GM18498 (cell line): ENCODE measurements at regions not wholly inside any gene's neighbourhood (a gene's known extent, or its start where the extent isn't known, plus 50 kb on each side); places are given as distances from the start of the nearest gene placed in this dataset.

ENCODE experiments used
- ATAC-seq: cut with Tn5 transposase; IDR thresholded peaks from one replicate; pipeline ENCODE4 v1.9.1; 2021; ENCODE audit warnings: mild to moderate bottlenecking, moderate library complexity; ENCODE audit not compliant: unreplicated experiment

DNA sequence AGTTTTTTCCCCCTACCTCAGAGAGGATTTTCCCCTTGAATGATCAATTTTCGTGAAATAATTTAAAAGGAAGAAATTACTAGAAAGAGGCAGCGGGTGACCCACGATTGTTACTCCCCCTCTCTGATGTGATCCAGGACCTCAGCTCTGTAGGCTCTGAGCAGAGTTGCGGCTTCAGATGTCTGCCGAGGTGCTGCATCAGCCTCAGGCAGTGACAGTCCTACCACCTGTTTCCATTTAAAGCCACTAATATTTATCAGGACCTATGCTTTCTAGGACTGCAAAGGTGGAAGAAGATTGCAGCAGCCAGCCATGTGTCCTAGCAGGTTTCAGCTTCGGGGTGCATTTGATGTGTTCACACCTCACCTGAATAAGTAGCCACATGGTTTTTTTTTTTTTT, 294.8 kb upstream of the C2CD4B start:
- ATAC-seq, result no peak

DNA sequence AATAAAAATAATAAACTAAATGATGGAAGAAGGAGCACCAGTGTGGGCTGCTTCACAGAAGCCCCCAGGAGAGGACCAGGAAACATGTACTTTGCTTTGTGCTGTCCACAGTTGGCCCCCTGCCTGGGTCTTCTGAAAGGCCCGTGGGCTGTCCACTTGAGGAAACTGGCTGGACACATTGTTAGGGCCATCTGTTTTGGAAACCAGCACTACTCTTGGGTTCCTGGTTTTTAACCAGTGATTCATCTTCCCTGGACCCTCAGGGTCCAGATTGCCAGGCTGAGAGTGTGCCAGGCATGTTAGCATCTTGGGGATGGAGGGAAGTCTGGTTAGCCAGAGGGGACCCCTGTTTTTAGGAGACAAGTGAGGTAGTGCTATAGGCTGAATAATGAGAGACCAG, 297.2 kb upstream of the C2CD4B start:
- no peak for ATAC-seq

DNA sequence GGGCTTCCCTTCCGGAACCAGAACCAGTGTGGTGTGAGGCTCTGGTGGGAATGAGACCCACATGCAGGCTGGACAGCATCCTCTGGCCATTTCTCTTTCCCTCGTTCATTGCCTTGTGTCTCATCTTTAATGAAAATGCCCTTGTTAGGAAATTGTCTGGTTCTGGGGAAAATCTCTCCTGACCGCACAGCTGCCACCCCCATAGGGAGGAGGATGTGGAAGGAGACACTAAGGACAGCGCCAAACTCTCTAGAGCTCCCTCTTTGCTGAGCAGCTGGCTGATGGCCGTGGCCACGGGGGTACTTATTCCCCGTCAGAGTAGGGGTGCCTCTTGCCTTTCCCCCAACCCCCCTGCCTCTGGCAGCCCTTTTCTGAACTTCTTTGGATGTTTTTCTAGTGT, 297.6 kb upstream of the C2CD4B start:
- no peak for ATAC-seq

DNA sequence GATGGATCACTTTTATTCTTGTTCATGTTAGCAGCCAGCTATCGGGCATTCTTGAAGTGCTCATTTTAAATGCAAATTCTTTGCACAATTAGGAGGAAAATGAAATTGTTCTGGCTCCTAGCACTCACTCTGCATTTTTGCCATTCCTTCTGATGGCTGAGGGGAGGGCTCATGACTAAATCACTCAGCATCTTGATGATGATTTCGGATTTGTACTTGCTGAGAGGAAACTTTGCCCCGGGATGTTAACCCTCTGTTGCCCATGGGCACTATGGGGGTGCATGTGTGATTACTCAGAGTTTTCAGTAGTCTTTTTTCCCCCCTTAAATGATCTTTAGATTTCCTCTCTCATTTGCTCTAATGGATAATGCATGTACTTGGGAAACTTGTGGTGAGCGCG, 299.6 kb upstream of the C2CD4B start:
- ATAC-seq, result no peak

DNA sequence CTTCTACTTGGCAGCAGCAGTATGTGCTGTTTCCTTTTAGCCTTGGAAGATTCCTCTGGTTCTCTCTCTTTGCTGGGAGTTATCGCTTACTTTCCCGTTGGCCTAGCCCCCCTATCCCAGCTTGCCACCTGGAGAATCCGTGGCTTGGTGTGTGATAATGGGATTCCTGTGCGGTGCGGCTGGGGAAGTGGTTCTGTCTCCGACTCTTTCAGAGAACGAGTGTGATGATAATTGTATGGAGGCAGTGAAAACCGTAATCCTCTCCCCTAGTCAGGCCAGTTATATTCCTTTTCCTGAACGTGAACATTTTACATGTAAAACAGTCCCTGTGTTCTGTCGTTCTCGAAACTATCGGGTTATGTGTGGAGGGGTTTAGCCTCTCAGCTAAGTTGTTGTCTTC, 300.1 kb upstream of the C2CD4B start:
- no peak for ATAC-seq

DNA sequence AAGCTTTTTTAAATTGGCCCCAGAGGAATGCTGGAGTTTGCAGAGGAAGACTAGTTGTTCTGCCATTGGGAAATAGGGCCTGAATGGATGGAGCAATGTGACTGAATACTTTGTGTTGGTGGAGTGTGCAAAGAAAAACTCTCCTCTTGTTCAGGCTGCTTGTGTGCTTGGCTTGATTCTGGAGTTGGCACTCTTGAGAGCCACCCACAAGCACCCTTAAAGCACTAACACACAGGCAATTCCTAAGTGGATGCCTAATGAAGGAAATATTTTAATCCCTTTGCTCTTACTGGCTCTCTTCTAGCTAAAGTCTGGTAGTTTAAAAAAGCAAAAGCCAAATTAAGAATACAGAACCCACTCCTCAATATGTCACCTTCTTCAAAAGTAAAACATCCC, 304.4 kb upstream of the C2CD4B start:
- no peak for ATAC-seq

DNA sequence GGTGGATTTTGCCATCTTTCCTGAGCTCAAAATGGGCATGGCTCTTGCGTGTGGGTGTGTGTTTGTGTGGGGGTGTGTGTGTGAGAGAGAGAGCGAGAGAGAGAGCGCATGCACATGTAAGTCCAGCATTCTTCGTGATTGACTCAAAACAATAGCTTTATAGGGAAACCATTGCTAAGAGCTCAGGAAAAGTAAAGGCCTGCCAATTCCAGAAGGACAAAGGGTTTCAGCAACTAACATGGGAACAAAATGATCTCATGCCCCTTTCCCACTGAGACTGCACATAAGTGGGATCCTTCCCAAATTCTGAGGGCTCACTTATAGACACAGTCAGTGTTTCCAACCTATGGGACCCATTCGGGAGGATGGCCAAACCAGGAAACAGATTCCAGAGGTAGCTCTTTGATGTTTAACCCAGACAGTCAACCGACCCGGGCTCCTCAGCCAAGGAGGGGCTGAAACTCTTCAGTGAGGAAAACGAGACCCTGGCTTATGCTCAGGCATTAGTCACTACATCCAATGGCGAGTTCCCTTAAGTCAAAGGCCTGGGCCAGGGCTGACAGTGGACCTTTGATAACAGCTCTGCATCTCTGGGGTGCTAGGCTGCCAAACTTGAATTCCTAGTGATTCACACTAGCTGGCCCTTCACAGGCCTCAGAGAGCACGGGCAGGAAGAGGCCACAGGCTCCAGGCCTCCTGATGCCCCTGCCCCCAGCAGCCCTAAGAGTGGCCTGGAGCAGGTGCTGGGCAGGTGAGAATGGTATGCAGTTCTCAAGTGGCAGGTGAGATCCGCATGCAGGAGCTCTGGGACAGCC, 305.0 kb upstream of the C2CD4B start:
- no peak for ATAC-seq

DNA sequence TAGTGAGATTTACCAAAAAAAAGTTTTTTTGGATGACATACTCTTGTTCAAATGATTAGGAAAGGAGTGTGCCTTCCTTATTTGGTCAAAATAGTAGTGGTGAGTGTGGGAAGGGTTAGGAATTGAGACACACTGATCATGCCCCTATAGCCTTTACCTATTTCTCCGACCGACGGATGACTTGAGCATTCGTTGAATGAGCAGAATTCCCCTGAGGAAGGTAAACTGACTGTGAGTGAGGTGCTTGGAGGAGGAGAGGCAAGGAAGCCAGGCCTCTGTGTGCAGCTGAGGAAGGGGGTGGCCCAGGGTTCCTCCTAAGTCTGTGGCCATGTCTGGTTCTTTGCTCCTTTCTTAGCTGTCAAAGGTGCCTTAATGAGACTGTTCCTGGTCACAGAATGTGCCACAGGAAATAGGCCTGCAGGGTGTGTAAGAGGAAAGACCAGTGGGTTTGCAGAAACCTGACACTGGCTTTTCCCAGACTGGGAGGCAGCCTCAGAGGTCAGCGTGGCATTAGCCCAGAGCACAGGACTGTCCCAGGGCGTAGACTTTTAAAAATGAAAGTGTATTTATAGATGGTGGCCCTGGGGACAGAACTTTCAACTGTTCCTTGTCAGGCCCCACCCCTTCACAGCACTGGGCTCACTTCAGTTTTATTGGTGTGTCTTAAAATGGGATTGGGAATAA, 307.7 kb upstream of the C2CD4B start:
- ATAC-seq, result no peak

DNA sequence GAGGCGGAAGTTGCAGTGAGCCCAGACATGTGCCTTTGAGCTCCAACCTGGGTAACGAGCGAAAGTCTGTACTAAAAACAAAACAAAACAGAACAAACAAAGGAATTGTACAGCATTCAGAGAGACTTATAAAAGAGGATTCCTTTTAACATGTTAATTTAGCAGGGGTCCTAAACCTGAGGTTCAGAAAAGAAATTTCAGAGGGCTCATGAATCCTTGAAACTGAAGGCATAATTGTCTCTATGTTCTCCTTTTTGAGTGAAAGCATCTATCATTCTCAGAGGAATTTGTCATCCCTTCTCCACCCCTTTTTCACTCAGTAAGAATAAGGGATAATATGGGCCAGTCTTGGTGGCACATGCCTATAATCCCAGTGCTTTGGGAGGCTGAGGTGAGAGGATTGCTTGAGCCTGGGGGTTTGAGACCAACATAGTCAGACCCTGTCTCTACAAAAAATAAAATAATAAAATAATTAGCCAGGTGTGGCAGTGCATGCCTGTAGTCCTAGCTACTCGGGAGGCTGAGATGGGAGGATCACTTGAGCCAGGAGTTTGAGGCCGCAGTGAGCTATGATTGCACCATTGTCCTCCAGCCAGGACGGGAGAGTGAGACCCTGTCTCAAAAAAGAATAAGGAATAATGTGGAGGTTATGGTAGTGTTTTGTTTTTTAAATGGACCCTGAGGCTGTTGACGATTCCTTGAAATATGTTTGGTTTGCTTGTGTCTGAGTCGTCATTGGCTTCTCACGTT, 309.1 kb upstream of the C2CD4B start:
- no peak for ATAC-seq

DNA sequence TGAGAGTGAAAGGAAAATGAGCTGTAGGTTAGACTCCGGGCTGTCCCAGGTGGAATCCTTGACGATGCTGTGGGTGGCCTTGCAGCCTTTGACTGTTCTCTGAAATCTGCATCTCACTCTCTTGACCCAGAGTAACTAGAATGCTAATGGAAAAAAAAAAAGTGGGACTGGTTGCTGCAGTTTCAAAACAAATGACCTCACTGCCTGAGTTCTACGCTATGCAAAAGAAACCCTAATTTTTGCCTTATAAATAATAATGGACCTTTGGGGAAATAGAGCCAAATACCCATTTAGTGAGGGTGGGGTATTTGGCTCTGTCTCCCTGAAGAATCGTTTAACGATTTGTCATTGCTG, 309.7 kb upstream of the C2CD4B start:
- no peak for ATAC-seq

DNA sequence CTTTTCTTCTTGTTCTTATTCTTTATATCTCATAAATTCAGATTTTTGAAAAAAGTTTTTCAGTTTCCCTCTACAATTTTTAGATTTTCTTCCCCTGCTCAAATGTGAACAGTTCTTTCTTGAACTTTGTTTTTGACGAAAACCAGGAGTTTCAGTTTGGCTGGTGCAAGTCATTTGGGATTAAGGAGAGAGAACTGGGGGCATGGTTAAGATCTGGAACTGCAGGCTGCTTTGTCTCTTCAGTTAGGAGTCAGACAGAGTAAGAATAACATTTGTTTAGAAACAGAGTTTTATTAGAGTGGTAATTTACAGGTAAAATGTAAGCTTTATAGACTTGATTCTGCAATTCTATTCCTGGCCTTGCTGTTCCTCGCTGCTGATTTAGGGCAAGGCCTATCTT, 310.5 kb upstream of the C2CD4B start:
- ATAC-seq, result no peak

DNA sequence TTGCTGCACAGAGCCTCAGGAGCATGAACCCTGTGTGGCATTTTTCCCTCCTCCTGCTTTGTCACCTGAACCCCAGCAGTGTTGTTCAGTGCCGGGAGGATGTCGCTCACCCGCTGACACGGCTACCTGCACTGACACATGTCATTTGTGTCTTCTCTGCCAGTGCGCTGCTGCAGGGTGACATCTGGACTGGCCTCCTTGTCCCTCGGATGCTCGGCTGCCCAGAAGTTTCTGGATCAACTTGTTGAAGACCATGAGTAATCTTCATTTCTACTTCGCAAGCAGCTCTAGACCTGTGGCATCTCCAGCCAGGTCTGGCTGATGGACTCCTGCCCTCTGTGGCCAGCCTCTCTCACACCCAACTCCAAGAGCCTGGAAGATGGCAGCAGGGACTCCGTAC, 311.1 kb upstream of the C2CD4B start:
- no peak for ATAC-seq

DNA sequence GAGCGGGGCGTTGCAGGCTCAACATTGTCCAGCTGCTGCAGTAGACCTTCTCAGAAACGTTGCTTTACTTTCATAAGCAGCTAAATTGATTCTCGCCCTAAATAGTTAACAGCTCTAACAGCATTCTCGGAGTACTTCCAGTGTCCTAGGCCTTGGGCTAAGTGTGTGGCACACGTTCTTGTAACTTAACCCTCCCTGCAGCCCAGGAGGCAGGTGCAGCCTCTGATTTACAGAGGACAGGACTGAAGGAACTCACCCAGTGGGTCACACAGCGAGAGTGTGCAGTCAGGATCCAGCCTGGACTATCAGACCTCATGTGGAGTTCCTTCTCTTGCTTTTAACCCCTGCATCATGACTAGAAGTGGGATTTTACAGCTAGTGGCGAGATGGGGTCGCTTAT, 312.8 kb upstream of the C2CD4B start:
- no peak for ATAC-seq

DNA sequence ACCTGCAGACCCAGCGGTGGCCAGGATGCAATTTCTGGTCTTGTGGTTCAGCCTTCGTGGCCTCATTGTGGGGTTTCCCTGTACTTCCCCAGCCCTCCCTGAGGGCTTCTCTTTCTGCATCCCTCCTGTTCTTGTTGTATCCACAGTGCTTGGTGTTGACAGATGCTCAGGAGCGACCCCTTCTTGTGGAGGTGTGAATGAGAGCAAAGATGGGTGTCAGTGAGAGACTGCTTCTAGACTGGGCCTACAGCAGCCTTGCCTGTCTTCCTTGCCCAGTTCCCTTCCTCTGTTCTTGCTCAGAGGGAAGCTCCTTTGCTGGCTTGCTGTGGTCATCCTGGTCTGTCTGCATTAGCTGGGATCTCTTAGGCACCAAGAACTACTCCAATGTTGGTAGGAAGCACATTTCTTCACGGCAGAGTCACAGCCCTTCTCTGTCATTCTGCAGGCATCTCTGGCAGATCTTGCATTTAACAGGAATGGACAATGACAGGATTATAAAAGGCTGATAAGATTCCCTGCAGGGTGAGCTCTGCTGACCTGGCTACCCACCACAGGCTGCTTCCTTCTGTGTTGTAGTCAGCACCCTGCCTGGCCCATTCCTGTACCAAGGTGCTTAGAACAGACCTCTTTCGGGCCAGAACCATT, 317.8 kb upstream of the C2CD4B start:
- ATAC-seq, result no peak

DNA sequence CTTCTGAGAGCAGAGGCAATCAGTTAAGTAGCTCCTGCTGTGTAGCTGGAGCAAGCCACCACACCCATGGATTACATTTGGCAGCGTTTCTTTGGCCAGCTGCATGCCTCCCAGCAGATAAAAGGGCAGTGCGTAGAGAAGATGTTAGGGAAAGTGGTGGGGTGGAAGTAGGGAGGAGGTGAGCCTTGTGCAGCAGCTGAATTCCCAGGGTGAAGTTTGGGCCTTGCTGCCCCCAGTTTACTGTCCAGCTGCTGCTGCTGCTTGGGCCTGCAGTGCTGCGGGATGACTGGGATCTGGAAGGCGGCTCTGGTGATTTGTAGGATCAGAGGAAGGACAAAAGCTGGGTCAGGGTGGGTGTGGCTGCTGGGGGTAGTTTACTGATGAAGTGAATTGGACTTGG, 318.7 kb upstream of the C2CD4B start:
- no peak for ATAC-seq

DNA sequence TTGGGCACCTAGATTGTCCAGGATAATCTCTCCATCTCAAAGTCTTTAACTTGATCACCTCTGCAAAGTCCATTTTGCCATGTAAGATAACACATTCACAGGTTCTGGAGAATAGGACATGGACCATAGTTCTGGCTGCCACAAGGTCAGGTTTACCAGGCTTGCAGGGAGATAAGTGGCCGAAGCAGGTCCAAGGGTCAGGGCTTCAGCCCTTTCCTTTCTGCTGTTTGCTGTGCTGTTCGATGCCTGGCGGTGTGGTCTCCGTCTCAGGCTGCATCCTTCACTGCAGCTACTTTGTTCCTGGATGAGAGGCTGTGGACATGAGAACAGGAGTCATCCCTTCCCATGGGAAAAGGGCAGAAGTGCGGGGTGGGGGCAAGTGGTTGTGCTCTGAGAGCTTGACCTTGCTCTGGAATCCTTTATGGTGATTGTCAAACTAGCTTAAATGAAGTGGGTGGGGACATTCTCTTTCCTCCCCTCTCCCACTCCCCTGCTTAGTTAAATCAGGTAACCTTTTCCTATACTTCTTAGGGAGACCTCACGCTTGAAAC, 320.2 kb upstream of the C2CD4B start:
- ATAC-seq, result no peak

DNA sequence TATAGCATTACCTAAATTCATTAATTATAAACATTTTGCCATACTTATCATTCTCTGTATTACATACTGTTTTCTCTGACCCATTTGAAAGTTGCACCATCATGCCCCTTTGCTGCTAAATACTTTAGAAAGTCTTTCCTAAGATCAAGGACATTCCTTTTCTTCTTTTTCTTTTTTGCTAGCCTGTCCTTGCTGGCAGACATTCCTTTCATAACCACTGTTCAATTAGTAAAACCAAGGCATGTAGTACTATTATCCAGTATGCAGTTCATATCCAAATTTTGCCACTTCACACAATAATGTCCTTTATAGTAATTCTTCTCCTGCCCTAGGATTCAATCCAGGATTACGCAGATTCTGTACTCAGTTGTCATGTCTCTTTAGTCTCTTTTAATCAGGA, 321.0 kb upstream of the C2CD4B start:
- ATAC-seq, result no peak

DNA sequence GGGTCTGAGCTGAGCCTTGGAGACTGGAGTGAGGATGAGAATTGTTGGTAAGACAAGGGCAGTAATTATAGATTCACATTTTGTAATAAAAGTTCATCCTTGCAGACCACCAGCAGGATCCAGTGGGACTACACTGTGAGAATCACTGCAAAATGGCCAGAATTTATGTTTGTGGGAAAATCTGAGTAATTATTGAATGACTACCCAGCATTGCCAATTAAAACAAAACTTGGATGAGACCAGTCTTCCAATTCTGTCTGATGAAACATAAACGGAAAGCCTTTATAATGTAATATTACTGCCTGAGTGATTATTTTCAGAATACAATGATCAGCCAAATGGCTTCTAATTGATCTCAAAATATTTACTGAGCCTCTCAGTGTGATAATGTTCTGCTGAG, 323.3 kb upstream of the C2CD4B start:
- no peak for ATAC-seq

DNA sequence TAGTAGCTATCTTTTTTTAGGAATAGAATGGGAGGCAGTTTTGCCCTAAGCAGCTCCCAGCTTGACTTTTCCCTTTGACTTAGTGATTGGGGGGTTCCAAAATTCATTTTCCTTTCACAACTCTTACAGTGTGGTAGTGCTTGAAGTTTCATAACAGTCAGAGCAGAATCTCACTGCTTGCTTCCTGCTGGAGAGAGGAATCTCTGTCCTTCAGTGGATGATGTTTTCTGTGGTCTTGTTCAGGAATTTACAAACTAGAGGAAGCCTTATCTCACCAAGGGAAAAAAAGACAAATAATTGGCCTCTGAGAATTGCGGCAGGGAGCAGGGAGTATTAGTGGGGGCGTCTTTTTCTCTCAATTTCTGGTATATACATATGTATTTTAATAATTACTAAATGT, 326.6 kb upstream of the C2CD4B start:
- ATAC-seq, result no peak

DNA sequence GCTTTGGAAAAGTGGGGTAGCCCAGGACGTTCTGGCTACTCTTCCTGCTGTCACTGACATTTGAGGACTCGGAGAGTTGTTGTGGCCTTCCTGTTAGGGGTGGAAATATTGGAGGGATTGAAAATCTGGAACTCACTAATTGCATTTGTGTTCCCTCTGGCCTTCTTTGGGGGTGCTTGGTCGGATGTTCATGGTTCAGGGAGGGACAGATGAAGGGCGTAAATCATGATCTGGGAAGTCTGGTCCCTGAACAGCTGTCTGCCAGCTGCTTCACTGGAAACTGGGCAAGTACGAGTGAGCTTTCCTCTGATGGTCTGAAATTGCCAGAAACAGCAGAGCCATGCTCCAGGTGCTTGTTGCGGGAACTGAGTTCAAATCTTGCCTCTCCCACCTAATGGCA, 327.8 kb upstream of the C2CD4B start:
- no peak for ATAC-seq

DNA sequence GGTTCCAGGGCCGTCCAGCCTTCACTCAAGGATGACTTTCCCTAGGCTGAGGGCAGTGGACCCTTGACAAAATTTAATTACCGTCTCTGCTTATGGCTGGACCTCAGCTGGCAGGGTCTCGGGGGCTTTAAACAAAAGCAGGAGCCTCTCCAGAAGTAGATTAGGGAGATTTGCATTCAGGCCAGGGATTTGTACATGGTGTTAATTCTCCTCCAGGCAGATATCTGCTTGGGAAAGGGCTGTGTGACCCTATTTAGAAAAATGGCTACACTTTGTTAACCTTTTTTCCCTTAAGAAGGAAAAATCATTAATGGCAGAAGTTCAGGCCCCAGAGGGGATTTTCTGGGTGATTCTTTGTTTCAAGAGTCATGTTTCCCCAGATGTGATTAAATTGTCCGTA, 329.1 kb upstream of the C2CD4B start:
- no peak for ATAC-seq
